Fibroblast of skin of left quadriceps (primary cell): ENCODE measurements at regions not wholly inside any gene's neighbourhood (a gene's known extent, or its start where the extent isn't known, plus 50 kb on each side); places are given as distances from the start of the nearest gene placed in this dataset.
A peak's percentile ranks its signal among the peaks of the same experiment; 100 is the strongest.
"Not testable (repeated sequence)": the region's sequence is repeated elsewhere in the genome, so short reads cannot be mapped to it uniquely, and the experiment has no call there.

Experiments used
- DNase-seq, 2 experiments: peaks; one replicate each; pipeline ENCODE4 v3.0.0-alpha.2; 2013; ENCODE audit warnings: low read depth in 2 of 2

- no peak for DNase-seq
These were observed 590.6 kb upstream of the NETO1 start for GRCh38 chr18:73458186-73458964.

- DNase-seq: no peak
These were observed 588.9 kb upstream of the NETO1 start for GRCh38 chr18:73456643-73457042.

- no peak for DNase-seq
These were observed 585.1 kb upstream of the NETO1 start for GRCh38 chr18:73452866-73453265.

GRCh38 chr18:73446502-73446901 is 578.7 kb upstream of the NETO1 start:
- DNase-seq: no peak

- no peak for DNase-seq
These were observed 563.8 kb upstream of the NETO1 start for GRCh38 chr18:73431620-73432019.

GRCh38 chr18:73421010-73421409 is 553.2 kb upstream of the NETO1 start:
- DNase-seq: no peak

GRCh38 chr18:73419531-73419930 is 551.7 kb upstream of the NETO1 start:
- no peak for DNase-seq

GRCh38 chr18:73414598-73414997 is 546.8 kb upstream of the NETO1 start:
- no peak for DNase-seq

GRCh38 chr18:73414069-73414468 is 546.3 kb upstream of the NETO1 start:
- no peak for DNase-seq

- no peak for DNase-seq
These were observed 541.5 kb upstream of the NETO1 start for GRCh38 chr18:73409242-73409641.

GRCh38 chr18:73408469-73408868 is 540.7 kb upstream of the NETO1 start:
- no peak for DNase-seq

- DNase-seq: no peak
These were observed 539.7 kb upstream of the NETO1 start for GRCh38 chr18:73407506-73407905.

GRCh38 chr18:73384246-73384645 is 516.5 kb upstream of the NETO1 start:
- DNase-seq: no peak

GRCh38 chr18:73381699-73382036 is 513.9 kb upstream of the NETO1 start:
- no peak for DNase-seq

- no peak for DNase-seq
These were observed 513.4 kb upstream of the NETO1 start for GRCh38 chr18:73381016-73381698.

GRCh38 chr18:73366713-73367112 is 498.9 kb upstream of the NETO1 start:
- DNase-seq: no peak

GRCh38 chr18:73365018-73365417 is 497.2 kb upstream of the NETO1 start:
- peak in 1 of 2 experiments; percentile 7 for DNase-seq

- no peak for DNase-seq
These were observed 487.3 kb upstream of the NETO1 start for GRCh38 chr18:73355121-73355520.

- DNase-seq: peak; percentile 11 to 16
These were observed 484.8 kb upstream of the NETO1 start for GRCh38 chr18:73352546-73352945.

- no peak for DNase-seq
These were observed 472.6 kb upstream of the NETO1 start for GRCh38 chr18:73340135-73340977.

GRCh38 chr18:73331212-73331772 is 463.5 kb upstream of the NETO1 start:
- no peak for DNase-seq

- not testable (repeated sequence) for DNase-seq
These were observed 462.3 kb upstream of the NETO1 start for GRCh38 chr18:73330106-73330505.
